ENCODE measurements at regions not wholly inside any gene's neighbourhood (a gene's known extent, or its start where the extent isn't known, plus 50 kb on each side); places are given as distances from the start of the nearest gene placed in this dataset.
A peak's percentile ranks its signal among the peaks of the same experiment; 100 is the strongest.
"Not testable (repeated sequence)": the region's sequence is repeated elsewhere in the genome, so short reads cannot be mapped to it uniquely, and the experiment has no call there.

DNA sequence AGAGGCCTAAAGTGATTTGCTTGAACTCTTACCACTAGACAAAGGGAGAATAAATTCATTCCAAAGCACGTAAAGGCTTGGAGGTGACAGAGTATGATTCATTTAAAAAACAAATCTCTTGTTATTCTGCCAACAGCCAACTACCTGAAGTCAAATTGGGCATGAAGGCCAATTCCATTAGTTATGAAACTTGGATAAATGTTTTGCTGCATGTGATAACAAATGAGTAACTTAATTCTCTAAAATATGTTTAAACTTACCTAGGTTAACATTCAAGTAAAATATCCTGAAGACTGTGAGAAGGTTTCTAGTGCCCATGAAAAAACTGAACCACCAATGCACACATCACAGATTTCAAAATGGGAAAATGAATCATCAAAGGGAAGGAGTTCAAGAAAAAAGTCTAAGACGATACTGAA, 120.1 kb upstream of the TSLP start:
- H3K36me3 ChIP-seq: no peaks in the 10 kb centered on the region
- no peaks in the 10 kb centered on the region; the same call in 1 of the 2 replicates for H3K9me3 ChIP-seq
- no peak overlapping the region for H3K4me3 ChIP-seq
- no peaks in the 10 kb centered on the region for H3K27me3 ChIP-seq
- no peak for DNase-seq

DNA sequence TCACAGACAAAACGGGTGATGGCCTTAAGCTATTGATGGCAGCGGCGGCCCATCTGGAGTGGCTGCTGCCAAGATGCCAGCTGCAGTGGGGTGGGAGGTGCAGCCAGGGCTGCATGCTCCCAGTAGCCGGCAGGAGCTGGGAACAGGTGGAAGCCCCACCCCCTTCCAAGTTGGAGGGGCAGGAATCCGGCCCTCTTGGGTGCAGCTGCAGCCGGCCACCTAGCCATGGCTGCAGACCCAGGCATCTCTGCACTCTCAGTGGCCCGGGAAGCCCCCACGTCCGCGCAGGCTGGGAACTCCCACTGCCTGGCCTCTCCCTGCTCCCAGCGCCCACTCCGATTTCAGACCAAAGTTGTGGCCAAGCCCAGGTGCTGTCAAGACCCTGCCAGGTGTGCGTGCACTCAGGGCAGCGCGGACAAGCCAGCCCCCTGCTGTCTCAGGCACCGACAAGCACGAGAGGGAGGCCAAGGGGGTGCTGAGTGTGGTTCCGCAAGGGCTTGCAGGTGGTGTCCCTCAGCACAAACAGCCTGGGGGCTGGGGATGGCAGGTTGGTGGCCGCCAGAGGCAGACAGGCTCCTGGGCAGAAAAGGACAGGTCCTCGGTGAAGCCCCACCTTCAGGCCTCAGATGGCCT, 115.1 kb upstream of the TSLP start:
- no peak for DNase-seq
- no peaks in the 10 kb centered on the region for H3K36me3 ChIP-seq

DNA sequence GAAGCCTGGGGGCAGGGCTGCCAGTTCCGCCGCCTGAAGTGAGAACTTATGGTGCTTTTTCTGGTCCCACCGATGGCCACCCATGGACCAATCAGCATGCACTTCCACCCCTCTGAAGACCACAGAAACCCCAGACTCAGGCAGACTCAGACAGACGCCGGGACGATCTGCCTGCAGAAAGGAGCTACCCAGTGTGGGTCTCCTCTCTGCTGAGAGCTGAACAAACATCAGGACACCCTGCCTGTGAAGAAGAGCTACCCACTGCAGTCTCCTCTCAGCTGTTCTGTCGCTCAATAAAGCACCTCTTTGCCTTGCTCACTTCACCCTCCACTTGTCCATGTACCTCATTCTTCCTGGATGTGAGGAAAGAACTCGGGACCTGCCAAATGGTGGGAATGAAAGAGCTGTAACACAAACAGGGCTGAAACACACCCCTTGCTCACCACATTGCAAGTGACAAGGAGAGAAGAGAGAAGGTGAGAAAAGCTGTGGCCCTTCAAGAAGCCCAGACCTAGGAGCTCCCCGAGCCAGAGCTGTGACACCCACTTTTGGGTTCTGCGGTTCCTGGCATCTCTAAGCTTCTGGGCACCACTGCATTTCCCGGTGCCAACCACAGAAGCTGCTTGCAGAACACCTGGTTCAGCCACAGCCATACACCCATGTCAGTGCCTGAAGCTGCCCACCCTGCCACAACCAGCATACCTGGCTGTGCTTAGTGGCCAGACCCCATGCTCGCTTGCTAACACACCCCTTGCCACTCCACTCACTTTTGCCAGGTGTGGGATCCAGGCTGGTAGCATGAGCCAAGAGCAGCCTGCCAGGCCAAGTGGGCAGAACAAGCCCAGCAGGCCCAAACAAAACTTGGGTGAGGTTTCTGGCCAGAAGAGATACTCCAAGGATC, 114.3 kb upstream of the TSLP start:
- Histone ChIP-seq H3K9me3 (no peaks in the 10 kb centered on the region), H3K36me3 (no peaks in the 10 kb centered on the region), H3K27me3 (no peaks in the 10 kb centered on the region), H3K4me3 (no peak overlapping the region)
- peak; percentile 35 for DNase-seq

More for the DNA sequence above, 115.1 kb upstream of the TSLP start:
- Histone ChIP-seq H3K27me3 (no peaks in the 10 kb centered on the region), H3K9me3 (no peaks in the 10 kb centered on the region), H3K4me3 (no peak overlapping the region)

- Histone ChIP-seq H3K27me3 (no peaks in the 10 kb centered on the region), H3K4me3 (no peak overlapping the region), H3K9me3 (no peaks in the 10 kb centered on the region), H3K36me3 (no peaks in the 10 kb centered on the region)
- no peak for DNase-seq
These were observed 113.6 kb upstream of the TSLP start for GRCh38 chr5:110957934-110958333.

DNA sequence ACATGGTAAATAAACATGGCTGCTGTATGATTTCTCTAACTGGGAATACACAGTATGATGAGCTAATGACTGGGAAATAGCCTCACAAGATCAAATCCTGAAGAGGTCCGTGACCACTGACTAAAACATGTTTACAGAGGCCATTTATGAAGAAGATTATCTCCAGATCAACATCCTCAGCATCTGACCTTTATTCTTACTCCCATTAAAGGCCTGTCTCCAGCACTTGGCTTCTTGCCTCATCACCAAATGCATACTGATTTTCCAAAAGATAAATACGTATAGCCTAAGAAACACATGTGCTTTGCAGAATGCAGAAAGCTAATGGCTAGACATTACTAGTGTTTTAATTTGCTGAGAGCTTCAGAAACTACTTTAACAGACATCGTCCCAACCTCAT, 108.0 kb upstream of the TSLP start:
- H3K9me3 ChIP-seq: no peaks in the 10 kb centered on the region
- H3K4me3 ChIP-seq: no peak overlapping the region
- no peaks in the 10 kb centered on the region for H3K36me3 ChIP-seq
- no peaks in the 10 kb centered on the region for H3K27me3 ChIP-seq
- no peak for DNase-seq

DNA sequence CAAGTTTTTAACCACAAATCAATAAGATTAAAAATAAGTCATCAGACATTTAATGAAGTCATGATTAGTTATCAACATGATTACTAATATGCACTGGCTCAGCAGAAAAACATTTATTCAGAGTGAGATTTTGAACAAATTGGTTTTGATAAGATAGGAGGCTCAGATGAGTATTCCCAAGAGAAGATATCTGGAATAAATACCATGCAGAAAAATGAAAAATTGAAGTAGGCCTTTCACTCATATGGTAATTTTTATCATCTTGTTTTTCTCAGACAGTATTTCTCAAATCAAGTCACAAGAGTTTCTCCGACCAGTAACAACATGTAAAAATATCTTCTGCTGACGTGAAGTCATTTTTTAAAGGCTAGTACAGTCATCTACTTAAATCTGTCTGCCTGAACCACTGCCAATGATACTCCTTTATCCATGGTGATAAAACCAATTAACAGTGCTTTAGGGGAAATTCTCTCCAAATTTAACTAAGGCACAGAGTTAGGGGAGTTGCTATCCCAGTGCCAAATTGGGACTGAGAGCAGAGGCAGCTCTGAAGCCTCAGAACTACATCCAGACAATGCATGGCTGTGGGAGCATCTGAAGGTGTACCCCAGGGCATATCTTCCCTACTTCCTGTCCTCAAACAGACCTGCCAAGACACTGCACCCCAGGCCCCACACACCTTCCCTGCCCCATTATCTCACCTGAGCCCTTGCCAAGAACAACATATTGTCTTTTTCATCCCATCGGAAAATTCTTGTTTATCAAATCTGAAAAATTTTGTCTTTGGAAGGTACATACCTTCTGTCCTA, 105.5 kb upstream of the TSLP start:
- no peak for DNase-seq
- Histone ChIP-seq H3K4me3 (no peak overlapping the region), H3K9me3 (no peaks in the 10 kb centered on the region), H3K27me3 (no peaks in the 10 kb centered on the region), H3K36me3 (no peaks in the 10 kb centered on the region)

GRCh38 chr5:110968246-110969005, 103.1 kb upstream of the TSLP start:
- no peak overlapping the region for H3K4me3 ChIP-seq
- H3K27me3 ChIP-seq: no peaks in the 10 kb centered on the region
- DNase-seq: no peak
- H3K9me3 ChIP-seq: no peaks in the 10 kb centered on the region
- H3K36me3 ChIP-seq: no peaks in the 10 kb centered on the region

DNA sequence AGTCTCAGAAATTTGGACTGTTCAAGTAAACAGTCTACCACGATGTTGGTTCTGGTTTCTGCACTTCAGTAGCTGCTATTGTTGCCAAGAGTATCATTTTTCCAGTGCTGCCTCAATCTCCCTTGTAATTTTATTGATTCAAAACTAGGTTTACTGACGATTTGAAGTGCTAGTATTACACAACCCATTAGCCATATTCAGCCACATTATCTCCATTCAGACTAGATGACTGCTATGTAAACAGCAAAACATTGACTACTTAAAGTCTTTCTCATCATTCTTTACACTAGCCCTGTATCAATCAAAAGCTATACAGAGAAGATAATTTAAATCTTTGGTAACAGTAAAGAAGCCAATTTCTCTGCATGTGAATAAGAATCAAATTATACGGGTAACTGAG, 102.0 kb upstream of the TSLP start:
- Histone ChIP-seq H3K27me3 (no peaks in the 10 kb centered on the region), H3K36me3 (no peaks in the 10 kb centered on the region), H3K9me3 (no peaks in the 10 kb centered on the region), H3K4me3 (no peak overlapping the region)
- DNase-seq: no peak

GRCh38 chr5:110973510-110973909, 98.0 kb upstream of the TSLP start:
- DNase-seq: no peak
- Histone ChIP-seq H3K36me3 (no peaks in the 10 kb centered on the region), H3K4me3 (no peak overlapping the region), H3K9me3 (no peaks in the 10 kb centered on the region), H3K27me3 (no peaks in the 10 kb centered on the region)

DNA sequence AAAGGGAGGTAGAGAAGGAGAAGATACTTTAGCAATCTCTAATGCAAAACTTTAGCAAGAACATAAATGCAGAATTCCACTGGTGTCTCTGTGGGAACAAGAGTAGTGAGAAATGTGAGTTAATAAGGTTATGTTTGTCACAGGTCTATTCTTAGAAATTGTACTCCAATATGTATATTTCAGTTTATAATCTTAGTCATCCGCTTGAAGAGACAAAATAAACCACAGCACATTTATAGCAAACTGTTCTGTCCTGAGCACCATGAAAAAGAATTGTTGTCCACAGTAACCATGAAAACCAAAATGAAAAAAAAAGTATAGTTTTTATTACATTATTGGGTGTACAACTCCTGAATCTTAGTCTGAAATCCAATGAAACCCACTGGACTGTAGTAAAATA, 93.6 kb upstream of the TSLP start:
- no peak for DNase-seq
- H3K4me3 ChIP-seq: no peak overlapping the region
- no peaks in the 10 kb centered on the region for H3K27me3 ChIP-seq
- H3K36me3 ChIP-seq: no peaks in the 10 kb centered on the region
- H3K9me3 ChIP-seq: peaks cover 12% of the 10 kb centered on the region

GRCh38 chr5:110985882-110986281, 85.6 kb upstream of the TSLP start:
- H3K9me3 ChIP-seq, H3K27me3 ChIP-seq, H3K4me3 ChIP-seq, H3K36me3 ChIP-seq, DNase-seq: not testable (repeated sequence)

- not testable (repeated sequence) for H3K36me3 ChIP-seq, H3K9me3 ChIP-seq, DNase-seq, H3K27me3 ChIP-seq, H3K4me3 ChIP-seq
These were observed 83.9 kb upstream of the TSLP start for GRCh38 chr5:110987573-110987972.

- Histone ChIP-seq H3K36me3 (no peaks in the 10 kb centered on the region), H3K4me3 (no peak overlapping the region), H3K27me3 (no peaks in the 10 kb centered on the region), H3K9me3 (peaks cover 4% of the 10 kb centered on the region)
- DNase-seq: no peak
These were observed 74.8 kb upstream of the TSLP start for GRCh38 chr5:110996742-110997141.

- Histone ChIP-seq H3K9me3 (peaks cover 4% of the 10 kb centered on the region), H3K36me3 (no peaks in the 10 kb centered on the region), H3K27me3 (no peaks in the 10 kb centered on the region), H3K4me3 (no peak overlapping the region)
- DNase-seq: no peak
These were observed 69.5 kb upstream of the TSLP start for GRCh38 chr5:111002036-111002435.

GRCh38 chr5:111003623-111004022, 67.9 kb upstream of the TSLP start:
- Histone ChIP-seq H3K9me3 (peaks cover 4% of the 10 kb centered on the region), H3K27me3 (no peaks in the 10 kb centered on the region), H3K4me3 (no peak overlapping the region), H3K36me3 (no peaks in the 10 kb centered on the region)
- DNase-seq: no peak

DNA sequence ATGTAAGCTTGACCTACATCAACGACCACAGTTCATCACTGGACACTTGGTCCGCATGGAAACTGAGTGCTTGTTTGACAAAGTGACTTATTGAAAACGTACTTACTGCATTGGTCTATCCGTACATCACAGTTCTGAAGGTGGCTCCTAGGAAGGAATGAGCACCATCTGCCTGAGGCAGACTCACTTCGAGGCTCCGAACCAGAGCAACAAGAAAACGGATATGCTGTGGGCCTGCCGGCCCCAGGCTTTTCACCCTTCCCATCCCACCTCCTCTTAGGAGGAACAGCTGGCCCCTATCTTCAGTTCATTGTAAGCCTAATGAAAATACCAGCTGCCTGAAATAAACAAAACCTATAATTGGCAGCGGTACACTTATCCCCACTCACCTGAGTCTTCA, 67.2 kb upstream of the TSLP start:
- no peaks in the 10 kb centered on the region for H3K27me3 ChIP-seq
- no peak for DNase-seq
- H3K4me3 ChIP-seq: no peak overlapping the region
- H3K36me3 ChIP-seq: no peaks in the 10 kb centered on the region
- peaks cover 4% of the 10 kb centered on the region for H3K9me3 ChIP-seq

DNA sequence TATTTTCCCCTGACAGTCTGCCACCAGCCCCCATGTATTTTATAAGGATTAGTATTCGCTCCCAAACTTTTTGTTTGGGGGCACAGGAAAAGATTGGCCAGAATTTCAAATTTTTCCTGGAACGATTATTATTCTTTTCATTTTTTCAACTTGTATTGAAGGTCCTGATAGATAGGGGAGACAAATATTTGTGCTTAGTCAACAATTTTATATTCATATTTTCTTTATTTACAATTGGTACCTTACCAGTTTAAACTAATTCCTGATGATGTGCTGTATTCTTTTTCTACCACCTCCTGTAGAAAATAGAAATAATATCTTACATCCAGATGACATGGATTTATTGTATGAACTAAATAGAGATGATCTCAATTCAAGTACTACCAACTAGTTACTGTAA, 60.7 kb upstream of the TSLP start:
- no peaks in the 10 kb centered on the region for H3K36me3 ChIP-seq
- no peak for DNase-seq

More for the DNA sequence above, 60.7 kb upstream of the TSLP start:
- Histone ChIP-seq H3K27me3 (no peaks in the 10 kb centered on the region), H3K4me3 (no peak overlapping the region), H3K9me3 (no peaks in the 10 kb centered on the region)

All from MG63 (cell line).